Activated T-cell treated with anti-CD3 and anti-CD28 coated beads, Interleukin-2, amount 50 U/mL, for 24 hours (primary cell): ENCODE measurements at regions not wholly inside any gene's neighbourhood (a gene's known extent, or its start where the extent isn't known, plus 50 kb on each side); places are given as distances from the start of the nearest gene placed in this dataset.

Experiments
- DNase-seq: peaks from one replicate; pipeline ENCODE4 v3.0.0-alpha.2; 2020
- H3K27ac Mint-ChIP-seq: 2 replicates; pipeline ENCODE4 v1.8.0; 2020; ENCODE audit warnings: mild to moderate bottlenecking, mixed read lengths
- H3K27me3 Mint-ChIP-seq: 2 replicates; pipeline ENCODE4 v1.8.0; 2020; ENCODE audit warnings: mixed read lengths
- H3K36me3 Mint-ChIP-seq: 2 replicates; pipeline ENCODE4 v1.8.0; 2020; ENCODE audit warnings: low read depth, mixed read lengths
- H3K4me1 Mint-ChIP-seq: 2 replicates; pipeline ENCODE4 v1.8.0; 2020; ENCODE audit warnings: low read depth, mixed read lengths
- H3K4me3 Mint-ChIP-seq: 2 replicates; pipeline ENCODE4 v1.8.0; 2020; ENCODE audit warnings: mild to moderate bottlenecking, moderate library complexity, mixed read lengths
- H3K9me3 Mint-ChIP-seq: 2 replicates; pipeline ENCODE4 v1.8.0; 2020; ENCODE audit warnings: mixed read lengths

DNA sequence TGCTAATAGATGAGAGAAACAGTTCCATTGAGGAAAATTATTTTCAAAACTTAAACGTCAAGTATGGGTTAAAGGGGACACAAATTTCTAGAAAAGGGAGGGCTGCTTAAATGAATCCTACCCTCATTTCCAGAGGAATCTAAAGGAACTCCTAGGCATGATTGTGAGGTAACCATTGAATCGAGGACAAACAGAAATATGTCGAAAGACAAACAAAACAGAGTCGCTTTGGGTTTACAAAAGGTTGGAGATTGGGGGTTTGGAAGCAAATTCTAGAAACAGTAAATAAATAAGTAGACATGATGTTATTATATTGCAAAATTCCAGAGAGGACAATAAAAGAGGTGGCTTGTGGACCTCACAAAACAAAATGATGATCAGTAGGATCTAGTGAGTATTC is 173.1 kb downstream of the FTCDNL1 start:
- no peaks in the 10 kb centered on the region for H3K36me3 Mint-ChIP-seq
- peaks cover 30% of the 10 kb centered on the region for H3K27me3 Mint-ChIP-seq
- no peaks in the 10 kb centered on the region for H3K9me3 Mint-ChIP-seq
- no peak overlapping the region for H3K27ac Mint-ChIP-seq
- H3K4me1 Mint-ChIP-seq = no peaks in the 10 kb centered on the region
- H3K4me3 Mint-ChIP-seq = no peak overlapping the region
- no peak for DNase-seq

DNA sequence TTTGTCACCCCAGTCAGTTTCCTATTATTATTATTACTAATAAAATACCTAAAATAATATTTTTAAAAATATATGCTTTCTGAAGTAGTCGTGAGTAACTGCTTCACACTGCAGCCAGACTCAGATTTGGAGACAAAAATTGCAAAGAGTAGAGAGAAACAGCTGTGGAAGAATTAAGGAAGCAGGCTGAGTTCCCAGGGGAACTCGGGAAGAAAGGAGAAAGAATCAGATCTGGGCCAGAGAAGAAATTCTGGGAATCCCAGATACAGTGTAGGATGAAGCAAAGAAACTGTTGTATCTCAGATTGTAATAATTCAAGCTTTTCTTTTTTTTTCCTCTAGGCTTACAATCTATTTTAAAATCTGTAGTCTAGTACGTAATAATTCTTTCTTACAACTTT is 182.3 kb downstream of the FTCDNL1 start:
- Mint-ChIP-seq H3K27me3 (peaks cover 18% of the 10 kb centered on the region), H3K4me3 (no peak overlapping the region), H3K9me3 (no peaks in the 10 kb centered on the region), H3K27ac (no peak overlapping the region), H3K4me1 (no peaks in the 10 kb centered on the region), H3K36me3 (no peaks in the 10 kb centered on the region)
- DNase-seq = no peak

DNA sequence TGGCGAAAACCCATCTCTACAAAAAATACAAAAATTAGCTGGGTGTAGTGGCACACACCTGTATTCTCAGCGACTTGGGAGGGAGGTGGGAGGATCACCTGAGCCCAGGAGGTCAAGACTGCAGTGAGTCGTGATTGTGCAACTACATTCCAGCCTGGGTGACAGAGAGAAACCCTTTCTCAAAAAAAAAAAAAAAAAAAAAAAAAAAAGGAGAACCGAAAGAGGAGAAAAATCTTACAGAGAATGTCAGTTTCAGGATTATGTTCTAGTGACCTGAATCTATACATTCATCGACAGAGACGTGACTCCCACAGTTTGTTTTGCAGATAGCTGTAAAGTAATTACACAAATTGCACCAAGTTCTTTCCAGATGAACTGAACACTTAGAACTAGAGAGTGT is 187.8 kb downstream of the FTCDNL1 start:
- peaks cover 2% of the 10 kb centered on the region for H3K9me3 Mint-ChIP-seq
- DNase-seq = no peak
- no peaks in the 10 kb centered on the region for H3K4me1 Mint-ChIP-seq
- no peak overlapping the region for H3K4me3 Mint-ChIP-seq
- peaks cover 36% of the 10 kb centered on the region for H3K27me3 Mint-ChIP-seq
- no peaks in the 10 kb centered on the region for H3K36me3 Mint-ChIP-seq
- H3K27ac Mint-ChIP-seq = no peak overlapping the region

DNA sequence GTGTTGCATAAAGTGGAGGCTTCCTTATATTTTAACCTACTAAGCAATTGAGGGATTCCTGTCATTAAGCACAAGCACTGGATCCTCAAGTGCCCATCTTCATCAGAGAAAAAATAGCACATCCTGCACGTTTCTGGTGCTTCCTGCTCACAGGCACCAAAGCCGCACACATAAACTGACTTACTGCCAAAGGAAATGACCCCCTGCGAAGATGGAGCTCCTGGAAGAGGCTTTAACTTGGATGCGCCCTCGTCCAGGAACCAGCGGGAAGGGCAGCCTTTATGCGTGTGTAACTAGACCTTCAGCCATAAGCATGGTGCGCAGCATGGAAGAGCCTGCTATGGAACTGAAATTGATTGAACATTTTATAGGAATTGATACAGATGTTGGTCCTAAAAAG is 188.7 kb downstream of the FTCDNL1 start:
- H3K27me3 Mint-ChIP-seq = peaks cover 45% of the 10 kb centered on the region
- no peak overlapping the region for H3K27ac Mint-ChIP-seq
- DNase-seq = no peak
- peaks cover 9% of the 10 kb centered on the region for H3K9me3 Mint-ChIP-seq
- H3K36me3 Mint-ChIP-seq = no peaks in the 10 kb centered on the region
- no peaks in the 10 kb centered on the region for H3K4me1 Mint-ChIP-seq
- no peak overlapping the region for H3K4me3 Mint-ChIP-seq

DNA sequence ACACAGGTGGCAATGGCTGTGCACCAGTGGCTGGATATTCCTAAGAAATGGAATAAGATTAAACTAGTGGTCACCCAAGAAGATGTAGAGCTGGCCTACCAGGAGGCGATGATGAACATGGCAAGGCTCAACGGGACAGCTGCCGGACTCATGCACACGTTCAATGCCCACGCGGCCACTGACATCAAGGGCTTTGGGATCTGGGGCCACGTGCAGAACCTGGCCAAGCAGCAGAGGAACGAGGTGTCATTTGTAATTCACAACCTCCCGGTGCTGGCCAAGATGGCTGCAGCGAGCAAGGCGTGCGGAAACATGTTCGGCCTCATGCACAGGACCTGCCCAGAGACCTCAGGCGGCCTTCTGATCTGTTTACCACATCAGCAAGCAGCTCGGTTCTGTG is 190.8 kb downstream of the FTCDNL1 start:
- H3K4me3 Mint-ChIP-seq = no peak overlapping the region
- no peak overlapping the region for H3K27ac Mint-ChIP-seq
- no peaks in the 10 kb centered on the region for H3K36me3 Mint-ChIP-seq
- peaks cover 52% of the 10 kb centered on the region for H3K27me3 Mint-ChIP-seq
- peaks cover 18% of the 10 kb centered on the region for H3K9me3 Mint-ChIP-seq
- no peak for DNase-seq
- H3K4me1 Mint-ChIP-seq = no peaks in the 10 kb centered on the region

DNA sequence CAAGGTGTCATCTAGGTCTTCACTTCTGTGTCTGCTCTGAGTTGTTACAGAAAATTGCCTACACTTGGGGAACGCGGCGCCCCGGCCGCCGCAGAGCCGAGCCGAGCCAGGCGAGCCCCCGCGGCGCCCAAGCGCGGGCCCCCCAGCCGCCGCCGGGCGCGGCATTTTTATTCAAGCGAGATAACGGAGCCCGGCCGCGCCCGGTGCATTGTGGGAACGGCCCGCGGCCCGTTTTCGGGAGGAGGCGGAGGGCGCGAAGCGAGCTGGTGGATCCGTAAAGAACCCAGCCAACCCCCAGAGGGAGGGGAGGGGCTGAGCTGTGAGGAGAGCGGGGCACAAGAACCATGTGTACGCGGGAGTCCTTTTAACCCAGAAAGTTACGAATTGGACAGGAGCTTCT is 191.8 kb downstream of the FTCDNL1 start:
- H3K9me3 Mint-ChIP-seq = peaks cover 21% of the 10 kb centered on the region
- no peak overlapping the region for H3K4me3 Mint-ChIP-seq
- no peak for DNase-seq
- no peak overlapping the region for H3K27ac Mint-ChIP-seq
- H3K4me1 Mint-ChIP-seq = no peaks in the 10 kb centered on the region
- H3K36me3 Mint-ChIP-seq = no peaks in the 10 kb centered on the region
- peaks cover 52% of the 10 kb centered on the region for H3K27me3 Mint-ChIP-seq

DNA sequence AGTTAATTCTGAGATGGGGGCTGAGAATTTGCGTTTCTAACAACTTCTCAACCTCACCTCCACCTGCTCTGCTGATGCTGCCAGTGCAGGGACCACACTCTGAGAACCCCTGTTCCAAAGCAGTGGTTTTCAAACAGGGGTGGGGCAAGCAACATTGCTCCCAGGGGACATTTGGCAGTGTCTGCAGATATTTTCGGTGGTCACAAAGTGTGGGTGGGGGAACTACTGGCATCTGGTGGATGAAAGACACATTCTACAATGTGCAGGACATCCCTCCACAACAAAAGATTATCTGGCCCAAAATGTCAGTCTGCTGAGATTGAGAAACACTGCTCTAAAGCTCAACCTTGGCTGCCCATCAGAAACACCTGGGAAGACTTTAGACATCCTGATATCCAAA is 188.7 kb upstream of the SATB2 start:
- no peak overlapping the region for H3K27ac Mint-ChIP-seq
- DNase-seq = no peak
- H3K27me3 Mint-ChIP-seq = peaks cover 9% of the 10 kb centered on the region
- H3K9me3 Mint-ChIP-seq = no peaks in the 10 kb centered on the region
- no peak overlapping the region for H3K4me3 Mint-ChIP-seq
- H3K4me1 Mint-ChIP-seq = no peaks in the 10 kb centered on the region
- no peaks in the 10 kb centered on the region for H3K36me3 Mint-ChIP-seq

DNA sequence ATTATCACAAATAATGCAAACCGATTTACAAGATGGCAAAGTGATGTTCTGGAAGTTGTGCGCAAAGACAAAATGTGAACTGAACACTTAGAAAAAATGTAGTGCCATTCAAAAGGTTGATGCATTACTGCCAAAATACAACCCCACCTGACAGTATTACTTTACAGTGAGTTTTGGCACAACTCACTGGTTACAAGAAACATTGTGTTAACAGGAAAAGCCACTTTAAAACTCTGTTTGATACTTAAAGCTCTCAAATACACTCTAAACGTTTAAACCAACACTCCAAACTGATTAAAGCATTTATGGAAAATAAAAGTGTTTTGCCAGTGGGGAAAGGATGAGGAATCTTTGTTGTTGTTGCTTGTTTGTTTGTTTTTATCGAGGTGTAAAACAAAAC is 173.4 kb upstream of the SATB2 start:
- Mint-ChIP-seq H3K27me3 (no peaks in the 10 kb centered on the region), H3K36me3 (no peaks in the 10 kb centered on the region), H3K4me1 (no peaks in the 10 kb centered on the region), H3K9me3 (no peaks in the 10 kb centered on the region), H3K4me3 (no peak overlapping the region), H3K27ac (no peak overlapping the region)
- DNase-seq = no peak

DNA sequence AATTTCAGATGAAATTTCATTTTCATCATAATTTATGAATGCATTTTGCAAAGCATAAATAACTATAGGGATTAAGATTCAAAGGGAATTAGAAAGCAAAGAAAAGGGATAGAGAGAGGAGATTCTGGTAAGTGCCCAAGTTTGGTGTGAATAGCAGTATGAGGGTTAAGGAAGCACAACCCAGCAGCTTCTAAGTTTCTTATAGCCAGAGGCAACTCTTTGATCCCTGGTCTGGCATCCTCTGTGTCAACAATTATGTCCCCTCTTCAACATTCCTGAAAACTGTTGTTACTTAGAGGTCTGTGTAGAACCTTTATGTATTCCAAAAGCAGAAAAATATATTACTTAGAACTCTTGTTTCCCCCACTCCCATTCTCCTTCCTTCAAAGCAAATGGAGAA is 171.6 kb upstream of the SATB2 start:
- no peak overlapping the region for H3K4me3 Mint-ChIP-seq
- H3K4me1 Mint-ChIP-seq = no peaks in the 10 kb centered on the region
- H3K27me3 Mint-ChIP-seq = peaks cover 4% of the 10 kb centered on the region

DNA sequence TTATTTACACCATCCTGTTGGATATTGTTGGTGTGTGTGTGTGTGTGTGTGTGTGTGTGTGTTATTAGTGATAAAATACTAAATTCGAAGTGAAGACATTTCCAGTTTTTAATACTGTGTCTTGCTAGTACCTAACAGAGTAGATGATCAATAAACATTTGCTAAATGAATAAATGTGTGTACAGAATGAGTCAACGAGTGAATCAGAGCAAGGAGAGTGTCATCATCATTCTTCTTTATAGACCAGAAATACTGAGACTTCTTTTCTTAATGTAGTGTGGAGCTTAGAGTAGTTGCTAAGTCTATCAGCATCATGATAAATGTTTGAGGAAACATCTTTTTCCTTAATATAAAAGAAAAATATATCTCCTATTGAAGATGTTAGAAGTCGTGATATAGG is 169.7 kb upstream of the SATB2 start:
- Mint-ChIP-seq H3K36me3 (no peaks in the 10 kb centered on the region), H3K9me3 (no peaks in the 10 kb centered on the region), H3K27me3 (peaks cover 4% of the 10 kb centered on the region), H3K4me3 (no peak overlapping the region), H3K27ac (no peak overlapping the region), H3K4me1 (no peaks in the 10 kb centered on the region)
- no peak for DNase-seq

More for the DNA sequence above, 171.6 kb upstream of the SATB2 start:
- DNase-seq = no peak
- H3K27ac Mint-ChIP-seq = no peak overlapping the region
- no peaks in the 10 kb centered on the region for H3K9me3 Mint-ChIP-seq
- no peaks in the 10 kb centered on the region for H3K36me3 Mint-ChIP-seq

DNA sequence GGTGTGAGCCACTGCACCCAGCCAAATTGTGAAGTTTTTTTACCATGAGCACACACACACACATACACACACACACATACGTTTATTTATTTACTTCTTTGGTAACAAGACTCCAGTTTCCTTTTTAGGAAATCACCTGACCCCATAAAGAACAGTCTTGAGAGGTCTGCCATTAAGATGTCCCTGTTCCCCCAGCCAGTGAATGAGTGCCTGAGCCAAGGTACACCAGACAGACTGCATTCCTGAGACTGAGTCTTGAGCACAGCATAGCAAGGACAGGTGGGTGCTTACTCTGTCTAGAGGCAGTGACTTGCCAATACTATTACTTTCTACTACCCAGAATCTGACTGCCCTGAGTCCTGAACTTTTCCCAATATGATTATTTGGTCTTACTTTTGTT is 167.2 kb upstream of the SATB2 start:
- Mint-ChIP-seq H3K4me3 (no peak overlapping the region), H3K27me3 (peaks cover 4% of the 10 kb centered on the region), H3K27ac (no peak overlapping the region), H3K9me3 (no peaks in the 10 kb centered on the region), H3K36me3 (no peaks in the 10 kb centered on the region), H3K4me1 (no peaks in the 10 kb centered on the region)
- no peak for DNase-seq

DNA sequence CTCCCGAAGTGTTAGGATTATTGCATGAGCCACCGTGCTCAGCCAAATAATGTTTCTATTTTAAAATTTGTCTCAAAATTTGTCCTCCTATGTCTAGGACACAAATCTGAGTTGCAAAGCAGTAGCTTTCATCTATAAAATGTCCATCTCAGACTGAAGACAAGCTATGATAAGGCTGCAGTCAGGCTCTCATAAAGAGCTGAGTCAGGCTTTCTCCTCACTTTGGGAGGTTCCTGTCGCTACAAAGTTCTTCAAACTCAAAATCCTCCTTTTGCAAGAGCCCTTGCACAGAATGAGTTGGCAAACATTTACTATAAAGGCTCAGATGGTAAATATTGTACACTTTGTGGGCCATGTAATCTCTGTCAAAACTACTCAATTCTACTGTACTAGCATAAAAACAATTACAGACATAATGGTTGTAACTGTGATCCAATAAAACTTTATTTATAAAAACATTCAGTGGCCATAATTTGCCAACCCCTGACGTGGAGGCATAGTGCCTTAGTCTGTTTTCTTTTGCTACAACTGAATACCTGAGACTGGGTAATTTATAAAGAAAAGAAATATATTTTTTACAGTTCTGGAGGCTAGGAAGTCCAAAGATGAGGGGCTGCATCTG is 154.9 kb upstream of the SATB2 start:
- H3K27me3 Mint-ChIP-seq = peaks cover 15% of the 10 kb centered on the region
- H3K27ac Mint-ChIP-seq = no peak overlapping the region
- H3K4me3 Mint-ChIP-seq = no peak overlapping the region
- H3K36me3 Mint-ChIP-seq = no peaks in the 10 kb centered on the region
- H3K9me3 Mint-ChIP-seq = no peaks in the 10 kb centered on the region
- H3K4me1 Mint-ChIP-seq = no peaks in the 10 kb centered on the region
- DNase-seq = no peak

DNA sequence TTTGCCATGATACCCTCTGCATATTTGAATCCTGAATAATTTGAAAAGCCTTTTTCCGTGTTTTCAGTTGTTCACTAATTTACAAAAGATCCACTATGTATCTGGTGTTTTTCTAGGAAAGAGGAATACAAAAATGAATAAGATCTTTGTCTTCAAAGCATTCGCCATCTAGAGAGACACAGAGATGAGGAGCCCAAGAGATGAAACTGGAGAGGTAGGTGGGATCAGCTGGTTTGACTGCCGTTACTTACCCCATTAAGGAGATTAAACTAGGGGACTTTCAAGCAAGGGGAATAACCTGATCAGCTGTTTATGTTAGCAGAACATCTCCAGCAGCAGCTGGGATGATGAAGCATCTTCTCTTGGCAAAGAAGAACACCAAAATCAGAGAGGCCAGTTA is 150.2 kb upstream of the SATB2 start:
- no peak for DNase-seq
- Mint-ChIP-seq H3K4me3 (no peak overlapping the region), H3K4me1 (peaks cover 7% of the 10 kb centered on the region), H3K36me3 (no peaks in the 10 kb centered on the region), H3K27ac (no peak overlapping the region), H3K27me3 (peaks cover 28% of the 10 kb centered on the region), H3K9me3 (no peaks in the 10 kb centered on the region)

DNA sequence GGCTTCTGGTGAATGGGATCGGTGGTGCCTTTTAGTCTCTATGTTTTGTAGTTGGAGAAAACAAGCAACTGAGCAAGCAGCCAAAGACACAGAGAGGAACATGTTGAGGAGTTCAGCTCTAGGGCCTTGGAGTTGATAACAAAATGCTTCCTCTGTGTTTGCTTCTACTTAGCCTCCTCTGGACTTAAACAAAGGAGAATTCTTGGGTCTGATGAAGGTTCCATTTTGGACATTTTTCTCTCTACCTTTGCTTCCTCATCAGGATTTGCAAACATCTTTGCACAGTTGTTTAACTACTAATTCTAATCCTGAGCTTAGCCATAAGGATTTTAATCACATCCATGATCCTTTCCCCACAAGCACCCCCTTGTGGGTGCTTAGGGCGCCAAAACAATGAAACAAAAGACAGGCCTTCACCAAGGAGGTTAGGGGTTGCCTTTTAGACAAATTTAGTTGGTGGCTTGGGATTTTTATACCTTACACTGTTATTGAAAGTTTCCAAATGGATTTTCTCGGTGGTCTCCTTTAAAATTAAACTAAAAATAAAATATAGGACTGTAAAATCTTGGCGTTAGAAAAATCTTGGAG is 148.5 kb upstream of the SATB2 start:
- Mint-ChIP-seq H3K27ac (no peak overlapping the region), H3K36me3 (no peaks in the 10 kb centered on the region), H3K4me3 (no peak overlapping the region), H3K27me3 (peaks cover 36% of the 10 kb centered on the region), H3K9me3 (no peaks in the 10 kb centered on the region), H3K4me1 (peaks cover 7% of the 10 kb centered on the region)
- DNase-seq = no peak

DNA sequence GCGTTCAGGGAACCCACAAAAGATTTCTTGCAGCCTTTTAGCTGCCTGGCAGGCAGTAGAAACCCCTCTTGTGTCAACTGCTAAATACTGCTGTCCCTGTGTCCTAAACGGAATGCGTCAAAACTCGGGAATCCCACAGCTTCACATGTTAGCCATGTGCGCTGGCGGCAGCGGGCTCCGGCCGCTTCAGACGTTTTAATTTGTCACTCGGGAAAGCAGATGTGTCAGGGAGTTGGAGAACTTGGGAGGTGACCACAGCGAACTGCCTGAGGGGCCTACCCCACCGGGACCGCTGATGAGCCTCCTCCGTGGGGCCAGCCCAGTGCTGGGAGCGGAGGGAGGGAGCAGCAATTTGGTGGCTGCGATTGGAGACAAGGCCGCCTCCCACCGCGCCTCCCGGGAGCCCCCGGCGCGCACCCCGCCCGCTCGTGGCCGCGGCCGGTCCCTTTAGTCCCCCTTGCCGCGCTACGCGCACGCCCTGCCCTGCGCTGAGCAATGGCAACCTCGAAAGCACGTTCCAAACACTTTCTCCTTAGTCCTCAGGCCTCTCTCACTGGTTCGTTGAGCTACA is 146.1 kb upstream of the SATB2 start:
- Mint-ChIP-seq H3K27me3 (peaks cover 37% of the 10 kb centered on the region), H3K27ac (no peak overlapping the region), H3K9me3 (no peaks in the 10 kb centered on the region), H3K4me3 (no peak overlapping the region), H3K4me1 (peaks cover 7% of the 10 kb centered on the region), H3K36me3 (no peaks in the 10 kb centered on the region)
- no peak for DNase-seq
